ENCODE measurements at regions not wholly inside any gene's neighbourhood (a gene's known extent, or its start where the extent isn't known, plus 50 kb on each side); places are given as distances from the start of the nearest gene placed in this dataset.
"Not testable (repeated sequence)": the region's sequence is repeated elsewhere in the genome, so short reads cannot be mapped to it uniquely, and the experiment has no call there.

- Histone ChIP-seq H3K9me3 (no peaks in the 10 kb centered on the region), H3K36me3 (no peaks in the 10 kb centered on the region), H3K27me3 (no peaks in the 10 kb centered on the region), H3K27ac (no peak overlapping the region), H3K4me1 (no peaks in the 10 kb centered on the region), H3K4me3 (no peak overlapping the region)
- TF ChIP-seq CTCF (IDR thresholded peaks at IDR 0.05) = no peak
- TF ChIP-seq POLR2A (IDR thresholded peaks at IDR 0.05) = no peak
- no peak for DNase-seq
Observed at GRCh38 chr9:108039012-108039411, 549.4 kb upstream of the KLF4 start.

- DNase-seq = no peak
- Histone ChIP-seq H3K36me3 (no peaks in the 10 kb centered on the region), H3K27me3 (no peaks in the 10 kb centered on the region), H3K27ac (no peak overlapping the region), H3K4me1 (no peaks in the 10 kb centered on the region), H3K4me3 (no peak overlapping the region), H3K9me3 (no peaks in the 10 kb centered on the region)
- TF ChIP-seq POLR2A (IDR thresholded peaks at IDR 0.05) (no peak), CTCF (IDR thresholded peaks at IDR 0.05) (no peak)
Observed at GRCh38 chr9:108035487-108035886, 545.9 kb upstream of the KLF4 start.

GRCh38 chr9:108033976-108034964 is 544.7 kb upstream of the KLF4 start:
- Histone ChIP-seq H3K9me3 (no peaks in the 10 kb centered on the region), H3K27me3 (no peaks in the 10 kb centered on the region), H3K4me1 (no peaks in the 10 kb centered on the region), H3K27ac (no peak overlapping the region), H3K36me3 (no peaks in the 10 kb centered on the region), H3K4me3 (no peak overlapping the region)
- DNase-seq = no peak
- TF ChIP-seq POLR2A (IDR thresholded peaks at IDR 0.05) (no peak), CTCF (IDR thresholded peaks at IDR 0.05) (no peak)

- not testable (repeated sequence) for H3K36me3 ChIP-seq, DNase-seq
Observed at GRCh38 chr9:108032079-108032478, 542.5 kb upstream of the KLF4 start.

GRCh38 chr9:108031221-108031620 is 541.7 kb upstream of the KLF4 start:
- H3K4me1 ChIP-seq, H3K27ac ChIP-seq, H3K4me3 ChIP-seq, H3K9me3 ChIP-seq, H3K36me3 ChIP-seq, H3K27me3 ChIP-seq, DNase-seq: not testable (repeated sequence)

More at GRCh38 chr9:108032079-108032478, 542.5 kb upstream of the KLF4 start:
- not testable (repeated sequence) for H3K9me3 ChIP-seq, H3K4me3 ChIP-seq, H3K27me3 ChIP-seq, H3K27ac ChIP-seq, H3K4me1 ChIP-seq

GRCh38 chr9:108026718-108027117 is 537.1 kb upstream of the KLF4 start:
- H3K36me3 ChIP-seq, H3K27ac ChIP-seq: not testable (repeated sequence)

GRCh38 chr9:108024604-108025003 is 535.0 kb upstream of the KLF4 start:
- Histone ChIP-seq H3K4me3 (no peak overlapping the region), H3K9me3 (no peaks in the 10 kb centered on the region), H3K36me3 (no peaks in the 10 kb centered on the region), H3K4me1 (no peaks in the 10 kb centered on the region), H3K27ac (no peak overlapping the region), H3K27me3 (no peaks in the 10 kb centered on the region)
- no peak for TF ChIP-seq CTCF (IDR thresholded peaks at IDR 0.05)
- TF ChIP-seq POLR2A (IDR thresholded peaks at IDR 0.05) = no peak
- DNase-seq = no peak

More at GRCh38 chr9:108026718-108027117, 537.1 kb upstream of the KLF4 start:
- not testable (repeated sequence) for H3K4me1 ChIP-seq, DNase-seq, H3K9me3 ChIP-seq, H3K27me3 ChIP-seq, H3K4me3 ChIP-seq
